IPS-18c (cell line): ENCODE measurements at regions not wholly inside any gene's neighbourhood (a gene's known extent, or its start where the extent isn't known, plus 50 kb on each side); places are given as distances from the start of the nearest gene placed in this dataset.

Source experiments
- H3K4me3 ChIP-seq: 2 replicates; pipeline ENCODE4 v1.7.0; 2013; ENCODE audit warnings: low read depth, mild to moderate bottlenecking, low read length, moderate library complexity; ENCODE audit not compliant: insufficient read depth
- H3K9me3 ChIP-seq: one replicate; pipeline ENCODE4 v1.6.1; 2013; ENCODE audit warnings: mild to moderate bottlenecking, low read length, moderate library complexity; ENCODE audit not compliant: control insufficient read depth, insufficient read depth

DNA sequence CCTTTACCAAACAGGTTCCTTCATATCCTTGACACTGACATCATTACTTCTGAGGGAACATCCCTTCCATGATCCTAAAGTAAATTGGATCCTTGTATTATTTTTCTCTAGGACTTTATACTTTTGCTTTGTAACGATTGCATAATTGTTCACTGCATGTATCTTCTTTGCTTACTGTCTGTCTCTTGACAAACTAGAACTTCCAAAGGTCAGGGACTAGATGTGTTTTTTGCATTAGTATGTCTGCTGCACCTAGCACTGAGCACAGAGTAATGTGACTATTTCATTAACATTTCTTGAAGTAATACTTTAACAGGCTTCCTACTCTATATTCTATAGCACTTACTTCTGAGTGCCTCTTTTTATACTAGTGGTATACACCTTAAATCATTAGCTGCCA is 976.6 kb upstream of the SORCS1 start:
- no peak overlapping the region for H3K4me3 ChIP-seq
- H3K9me3 ChIP-seq = no peaks in the 10 kb centered on the region

DNA sequence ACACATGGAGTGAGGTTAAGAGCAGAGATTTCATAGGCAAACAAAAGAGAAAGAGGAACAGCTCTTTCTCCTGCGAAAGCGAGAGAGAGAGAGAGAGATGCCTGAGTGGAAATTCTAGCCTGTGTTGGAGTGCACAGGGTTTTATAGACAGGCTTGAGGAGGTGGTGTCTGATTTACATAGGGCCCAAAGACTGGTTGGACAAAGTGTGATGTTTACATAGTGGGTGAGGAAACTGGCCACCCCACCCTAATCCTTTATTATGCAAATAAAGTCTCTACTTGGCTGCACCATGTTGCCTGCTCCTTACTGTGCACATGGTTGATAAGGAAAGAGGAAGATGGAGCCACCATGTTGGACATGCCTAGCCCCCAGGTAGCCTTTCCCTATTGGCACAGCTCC is 967.8 kb upstream of the SORCS1 start:
- H3K9me3 ChIP-seq = no peaks in the 10 kb centered on the region
- H3K4me3 ChIP-seq = no peak overlapping the region

GRCh38 chr10:108130575-108130974 is 966.1 kb upstream of the SORCS1 start:
- Histone ChIP-seq H3K4me3 (no peak overlapping the region), H3K9me3 (no peaks in the 10 kb centered on the region)

DNA sequence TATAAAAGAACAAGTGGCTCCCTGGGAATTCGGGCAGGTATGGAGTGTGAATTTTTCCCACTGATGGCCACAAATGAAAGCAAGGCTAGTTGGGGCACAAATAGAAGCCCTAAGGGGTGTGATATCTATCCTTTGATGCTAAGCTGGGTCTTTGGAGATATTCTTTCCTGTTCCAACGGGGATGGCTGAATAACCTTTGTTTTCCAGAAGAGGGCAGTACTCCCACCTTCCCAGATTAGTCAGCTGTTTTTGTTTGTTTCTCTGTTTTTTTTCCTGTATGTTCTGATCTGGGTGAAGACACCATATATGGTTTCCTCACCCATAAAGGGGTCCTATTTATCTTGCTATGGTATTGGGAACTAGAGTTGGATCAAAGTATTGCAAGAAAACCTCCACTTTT is 947.7 kb upstream of the SORCS1 start:
- Histone ChIP-seq H3K4me3 (no peak overlapping the region), H3K9me3 (no peaks in the 10 kb centered on the region)

DNA sequence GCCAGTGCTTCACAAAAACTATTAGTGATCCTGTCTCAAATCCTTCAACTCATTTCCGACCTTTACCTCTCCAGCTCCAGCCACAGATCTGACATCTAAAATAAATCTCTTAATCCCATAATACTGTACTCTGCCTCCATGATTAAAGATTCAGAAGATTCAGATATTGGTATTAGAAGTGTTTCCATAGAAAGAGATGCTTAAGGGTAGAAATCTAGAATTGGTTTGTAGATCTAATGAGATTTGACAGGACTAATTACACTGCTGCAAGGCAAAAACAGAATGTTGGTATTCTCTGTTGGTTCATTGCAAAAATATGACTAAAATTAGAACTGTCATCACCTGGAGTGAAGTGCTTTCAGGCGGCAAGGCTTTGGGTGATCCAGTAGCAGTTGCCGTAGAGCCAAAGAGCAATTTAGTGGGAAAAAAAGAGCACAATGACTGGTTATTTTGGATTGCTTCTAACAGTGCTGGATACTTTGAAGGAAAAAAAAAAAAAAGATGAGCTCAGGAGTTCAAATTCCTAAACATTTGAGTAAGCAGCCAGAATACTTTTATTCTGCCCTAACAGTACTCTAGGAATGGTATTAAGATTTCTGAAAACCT is 940.1 kb upstream of the SORCS1 start:
- Histone ChIP-seq H3K4me3 (no peak overlapping the region), H3K9me3 (no peaks in the 10 kb centered on the region)

GRCh38 chr10:108097258-108097657 is 932.8 kb upstream of the SORCS1 start:
- Histone ChIP-seq H3K4me3 (no peak overlapping the region), H3K9me3 (no peaks in the 10 kb centered on the region)

DNA sequence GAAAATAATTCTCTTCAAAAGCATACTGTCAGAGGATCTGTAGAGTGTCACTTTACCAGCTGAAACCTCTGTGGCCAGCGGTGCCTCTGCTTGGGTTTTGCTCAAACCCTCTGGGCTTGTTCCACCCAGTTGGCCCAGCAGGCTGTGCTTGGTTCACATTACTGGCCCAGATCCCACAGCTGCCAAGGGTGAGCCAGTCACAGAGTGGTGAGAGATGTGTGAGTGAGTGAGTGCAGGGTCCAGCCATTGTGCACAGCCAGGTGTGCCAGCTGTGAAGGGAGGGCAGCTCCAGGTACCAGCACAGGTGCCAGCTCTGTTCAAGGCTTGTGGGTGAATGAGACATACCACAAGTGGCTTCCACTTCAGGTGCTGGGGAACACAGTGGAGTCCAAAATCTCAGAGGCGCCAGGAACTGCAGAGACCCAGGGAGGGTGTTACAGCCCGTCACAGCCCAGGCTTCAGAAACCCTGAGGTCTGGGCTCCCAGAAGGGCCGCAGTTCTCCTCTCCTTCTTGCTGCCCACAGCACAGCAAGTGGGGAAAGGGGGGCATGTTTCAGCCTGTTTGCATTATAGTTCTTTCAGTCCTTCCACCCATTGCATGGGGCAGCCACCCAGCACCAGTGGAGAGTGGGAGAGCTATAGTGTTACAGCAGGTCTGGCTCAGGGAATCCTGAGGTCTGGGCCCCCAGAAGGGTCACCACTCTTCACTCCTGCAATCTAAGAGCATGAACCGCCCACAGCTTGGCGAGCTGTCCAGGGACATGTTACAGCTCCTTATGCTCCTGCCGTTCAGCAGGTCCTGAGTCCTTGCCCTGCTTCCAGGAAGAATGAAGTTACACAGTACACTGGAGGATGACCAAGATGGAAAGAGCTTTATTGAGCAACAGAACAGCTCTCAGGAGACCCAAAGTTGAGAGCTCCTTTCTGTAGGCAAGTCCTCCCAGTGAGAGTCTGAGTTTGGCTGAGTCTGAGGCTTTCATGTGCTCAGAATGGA is 931.7 kb upstream of the SORCS1 start:
- Histone ChIP-seq H3K4me3 (no peak overlapping the region), H3K9me3 (no peaks in the 10 kb centered on the region)

GRCh38 chr10:108090476-108091215 is 926.1 kb upstream of the SORCS1 start:
- Histone ChIP-seq H3K9me3 (peaks cover 2% of the 10 kb centered on the region), H3K4me3 (no peak overlapping the region)

- Histone ChIP-seq H3K9me3 (peaks cover 2% of the 10 kb centered on the region), H3K4me3 (no peak overlapping the region)
Measured at GRCh38 chr10:108086502-108086901, 922.0 kb upstream of the SORCS1 start.

- H3K9me3 ChIP-seq = no peaks in the 10 kb centered on the region
Measured at GRCh38 chr10:108082596-108082995, 918.1 kb upstream of the SORCS1 start.

DNA sequence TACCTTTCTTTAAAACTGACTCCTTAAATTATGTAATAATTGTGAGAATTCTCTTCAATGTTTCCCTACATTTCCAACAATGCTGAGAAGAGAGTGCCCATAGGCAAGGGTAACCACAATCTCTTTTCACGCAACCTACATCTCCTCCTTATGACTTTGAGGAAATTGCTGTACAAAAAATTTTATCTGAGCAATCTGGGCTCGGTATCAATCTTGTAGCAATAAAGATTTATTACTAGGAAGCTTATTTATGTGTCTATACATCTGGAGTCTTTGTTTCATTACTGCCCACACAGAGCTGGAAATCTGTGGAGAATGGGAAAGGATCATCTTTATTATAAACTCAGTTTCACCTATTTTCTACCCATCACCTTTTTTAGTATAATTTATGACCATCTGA is 913.8 kb upstream of the SORCS1 start:
- no peak overlapping the region for H3K4me3 ChIP-seq

More at GRCh38 chr10:108082596-108082995, 918.1 kb upstream of the SORCS1 start:
- H3K4me3 ChIP-seq = no peak overlapping the region

GRCh38 chr10:108072466-108072865 is 908.0 kb upstream of the SORCS1 start:
- no peak overlapping the region for H3K4me3 ChIP-seq
- no peaks in the 10 kb centered on the region for H3K9me3 ChIP-seq

More for the DNA sequence above, 913.8 kb upstream of the SORCS1 start:
- H3K9me3 ChIP-seq = no peaks in the 10 kb centered on the region

DNA sequence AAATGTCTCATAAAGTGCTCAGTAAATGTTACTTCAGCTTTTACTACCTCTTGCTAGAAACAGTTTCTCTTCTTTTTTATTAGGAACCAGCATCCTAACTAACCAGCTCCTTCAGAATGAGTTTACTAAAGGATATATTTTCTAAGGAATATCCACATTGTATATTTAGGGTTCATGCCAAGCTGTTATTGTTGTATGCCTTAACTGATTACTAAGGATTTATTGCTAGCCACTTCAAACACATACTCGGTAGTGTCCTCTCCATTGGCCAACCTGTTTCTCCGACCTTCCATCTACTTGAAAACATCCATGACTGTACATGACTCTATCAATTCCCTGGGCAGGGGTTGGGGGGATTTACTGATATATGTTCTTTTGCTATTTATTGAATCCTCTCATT is 906.3 kb upstream of the SORCS1 start:
- H3K4me3 ChIP-seq = no peak overlapping the region
- no peaks in the 10 kb centered on the region for H3K9me3 ChIP-seq

GRCh38 chr10:108069096-108069495 is 904.6 kb upstream of the SORCS1 start:
- H3K4me3 ChIP-seq = no peak overlapping the region
- H3K9me3 ChIP-seq = no peaks in the 10 kb centered on the region

GRCh38 chr10:108064746-108065260 is 900.3 kb upstream of the SORCS1 start:
- H3K4me3 ChIP-seq = no peak overlapping the region
- no peaks in the 10 kb centered on the region for H3K9me3 ChIP-seq

- no peak overlapping the region for H3K4me3 ChIP-seq
- no peaks in the 10 kb centered on the region for H3K9me3 ChIP-seq
Measured at GRCh38 chr10:108060246-108060645, 895.7 kb upstream of the SORCS1 start.

DNA sequence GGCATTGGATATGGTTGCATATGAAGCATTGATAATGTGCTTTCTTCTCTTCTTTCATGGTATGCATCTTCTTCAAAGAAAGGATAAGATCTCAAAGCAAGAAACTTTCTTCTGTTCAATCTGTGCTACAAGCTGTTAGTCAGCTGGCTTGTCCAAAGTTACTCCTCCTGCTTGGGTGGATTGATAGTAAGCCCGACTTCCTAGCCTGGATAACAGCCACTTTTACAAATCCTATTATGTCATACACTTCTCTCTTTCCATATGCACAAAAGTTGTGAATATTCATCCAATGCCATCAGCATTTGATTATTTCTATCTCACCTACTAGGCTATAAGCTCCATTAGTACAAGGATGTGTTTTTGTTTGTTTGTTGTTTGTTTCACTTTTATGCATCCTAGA is 891.0 kb upstream of the SORCS1 start:
- Histone ChIP-seq H3K9me3 (no peaks in the 10 kb centered on the region), H3K4me3 (no peak overlapping the region)
